ENCODE measurements at regions not wholly inside any gene's neighbourhood (a gene's known extent, or its start where the extent isn't known, plus 50 kb on each side); places are given as distances from the start of the nearest gene placed in this dataset.

- TF ChIP-seq, protein P1, sequence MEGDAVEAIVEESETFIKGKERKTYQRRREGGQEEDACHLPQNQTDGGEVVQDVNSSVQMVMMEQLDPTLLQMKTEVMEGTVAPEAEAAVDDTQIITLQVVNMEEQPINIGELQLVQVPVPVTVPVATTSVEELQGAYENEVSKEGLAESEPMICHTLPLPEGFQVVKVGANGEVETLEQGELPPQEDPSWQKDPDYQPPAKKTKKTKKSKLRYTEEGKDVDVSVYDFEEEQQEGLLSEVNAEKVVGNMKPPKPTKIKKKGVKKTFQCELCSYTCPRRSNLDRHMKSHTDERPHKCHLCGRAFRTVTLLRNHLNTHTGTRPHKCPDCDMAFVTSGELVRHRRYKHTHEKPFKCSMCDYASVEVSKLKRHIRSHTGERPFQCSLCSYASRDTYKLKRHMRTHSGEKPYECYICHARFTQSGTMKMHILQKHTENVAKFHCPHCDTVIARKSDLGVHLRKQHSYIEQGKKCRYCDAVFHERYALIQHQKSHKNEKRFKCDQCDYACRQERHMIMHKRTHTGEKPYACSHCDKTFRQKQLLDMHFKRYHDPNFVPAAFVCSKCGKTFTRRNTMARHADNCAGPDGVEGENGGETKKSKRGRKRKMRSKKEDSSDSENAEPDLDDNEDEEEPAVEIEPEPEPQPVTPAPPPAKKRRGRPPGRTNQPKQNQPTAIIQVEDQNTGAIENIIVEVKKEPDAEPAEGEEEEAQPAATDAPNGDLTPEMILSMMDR (IDR thresholded peaks at IDR 0.05), result no peak
These were observed 222.9 kb upstream of the CDH2 start for GRCh38 chr18:28399781-28400362.

DNA sequence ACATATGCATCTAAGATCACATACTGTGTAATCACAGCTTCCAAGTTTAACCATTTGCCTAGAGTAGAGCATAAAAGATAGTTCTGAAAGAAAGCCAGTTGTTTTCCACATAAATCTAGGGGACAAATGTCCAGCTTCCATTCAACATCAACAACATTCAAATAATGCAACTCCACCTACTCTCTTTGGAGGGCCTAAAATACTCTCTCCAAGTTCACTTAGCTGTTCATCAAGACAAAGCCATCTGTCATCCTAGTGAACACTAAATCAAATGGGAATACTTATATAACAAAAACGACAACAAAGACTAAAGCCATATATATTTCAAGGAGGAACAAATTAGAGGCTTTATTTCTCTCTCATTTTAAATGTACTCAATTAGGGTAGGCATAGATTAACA lies 221.5 kb upstream of the CDH2 start:
- no peak overlapping the region for H3K27ac ChIP-seq
- no peak overlapping the region for H3K4me3 ChIP-seq
- DNase-seq (ENCODE audit: low spot score), result no peak
- TF ChIP-seq, protein P1 (IDR thresholded peaks at IDR 0.05), result no peak

More at GRCh38 chr18:28399781-28400362, 222.9 kb upstream of the CDH2 start:
- no peak overlapping the region for H3K27ac ChIP-seq
- DNase-seq (ENCODE audit: low spot score), result no peak
- H3K4me3 ChIP-seq, result no peak overlapping the region

DNA sequence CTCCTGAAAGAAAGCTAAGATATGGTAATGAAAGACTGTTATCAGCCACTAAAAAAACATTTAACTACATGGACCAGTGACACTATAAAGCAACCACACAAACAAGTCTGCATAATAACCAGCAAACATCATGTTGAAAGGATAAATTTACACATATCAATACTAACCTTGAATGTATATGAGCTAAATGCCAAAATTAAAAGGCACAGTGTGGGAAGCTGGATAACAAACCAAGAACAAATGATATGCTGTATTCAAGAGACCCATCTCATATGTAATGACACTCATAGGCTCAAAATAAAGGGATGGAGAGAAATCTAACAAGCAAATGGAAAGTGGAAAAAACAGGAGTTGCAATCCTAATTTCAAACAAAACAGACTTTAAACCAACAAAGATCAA lies 213.1 kb upstream of the CDH2 start:
- Histone ChIP-seq H3K4me3 (no peak overlapping the region), H3K27ac (no peak overlapping the region)
- DNase-seq (ENCODE audit: low spot score), result no peak
- TF ChIP-seq, protein P1 (IDR thresholded peaks at IDR 0.05), result no peak

DNA sequence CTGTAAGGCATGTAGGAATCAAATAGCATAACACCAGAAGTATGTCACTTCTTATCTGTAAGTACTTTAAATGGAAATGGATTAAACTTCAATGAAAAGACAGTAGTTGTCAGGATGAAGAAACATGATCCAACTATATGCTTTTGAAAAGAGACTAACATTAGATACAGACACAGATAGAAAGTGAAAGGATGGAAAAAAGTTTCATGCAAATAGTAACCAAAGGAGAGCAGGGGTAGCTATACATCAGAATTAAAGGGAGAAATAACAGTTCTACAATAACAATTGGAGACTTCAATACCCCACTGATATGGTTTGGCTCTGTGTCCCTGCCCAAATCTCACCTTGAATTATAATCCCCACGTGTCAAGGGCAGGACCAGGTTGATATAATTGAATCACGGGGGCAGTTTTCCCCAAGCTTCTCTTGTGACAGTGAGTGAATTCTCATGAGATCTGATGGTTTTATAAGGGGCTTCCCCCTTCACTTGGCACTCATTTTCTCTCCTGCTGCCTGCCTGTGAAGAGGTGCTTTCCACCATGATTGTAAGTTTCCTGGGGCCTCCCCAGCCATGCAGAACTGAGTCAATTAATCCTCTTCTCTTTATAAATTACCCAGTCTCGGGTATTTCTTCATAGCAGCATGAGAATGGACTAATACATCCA lies 205.4 kb upstream of the CDH2 start:
- TF ChIP-seq, protein P1 (IDR thresholded peaks at IDR 0.05), result no peak
- Histone ChIP-seq H3K27ac (no peak overlapping the region), H3K4me3 (no peak overlapping the region)
- DNase-seq (ENCODE audit: low spot score), result no peak

DNA sequence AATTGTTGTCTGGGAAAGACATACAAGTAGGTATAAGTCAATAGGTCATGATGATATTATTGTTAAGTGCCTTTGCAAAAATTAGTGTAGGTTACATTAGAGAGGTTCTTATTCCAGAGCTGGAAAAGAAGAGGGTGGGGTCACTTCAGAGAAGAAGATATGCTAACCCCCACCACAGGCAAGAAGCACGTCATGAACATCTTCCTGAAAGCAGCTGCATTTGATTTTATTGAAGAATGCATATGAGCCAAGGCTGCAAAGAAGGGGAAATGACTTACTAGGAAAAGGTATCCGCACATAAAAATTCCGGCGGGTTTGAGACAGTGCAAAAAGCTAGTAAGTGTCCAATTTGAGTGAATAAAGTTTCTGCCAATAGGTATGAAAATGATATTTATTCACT lies 195.3 kb upstream of the CDH2 start:
- no peak for DNase-seq (ENCODE audit: low spot score)
- TF ChIP-seq, protein P1 (IDR thresholded peaks at IDR 0.05), result no peak
- H3K27ac ChIP-seq, result no peak overlapping the region
- H3K4me3 ChIP-seq, result no peak overlapping the region

GRCh38 chr18:28366676-28367075 lies 189.7 kb upstream of the CDH2 start:
- TF ChIP-seq, protein P1 (IDR thresholded peaks at IDR 0.05), result no peak
- Histone ChIP-seq H3K4me3 (no peak overlapping the region), H3K27ac (no peak overlapping the region)
- no peak for DNase-seq (ENCODE audit: low spot score)

GRCh38 chr18:28365411-28365831 lies 188.5 kb upstream of the CDH2 start:
- H3K4me3 ChIP-seq, result no peak overlapping the region
- TF ChIP-seq, protein P1 (IDR thresholded peaks at IDR 0.05), result no peak
- no peak overlapping the region for H3K27ac ChIP-seq
- DNase-seq (ENCODE audit: low spot score), result no peak
